ENCODE measurements at regions not wholly inside any gene's neighbourhood (a gene's known extent, or its start where the extent isn't known, plus 50 kb on each side); places are given as distances from the start of the nearest gene placed in this dataset.

DNA sequence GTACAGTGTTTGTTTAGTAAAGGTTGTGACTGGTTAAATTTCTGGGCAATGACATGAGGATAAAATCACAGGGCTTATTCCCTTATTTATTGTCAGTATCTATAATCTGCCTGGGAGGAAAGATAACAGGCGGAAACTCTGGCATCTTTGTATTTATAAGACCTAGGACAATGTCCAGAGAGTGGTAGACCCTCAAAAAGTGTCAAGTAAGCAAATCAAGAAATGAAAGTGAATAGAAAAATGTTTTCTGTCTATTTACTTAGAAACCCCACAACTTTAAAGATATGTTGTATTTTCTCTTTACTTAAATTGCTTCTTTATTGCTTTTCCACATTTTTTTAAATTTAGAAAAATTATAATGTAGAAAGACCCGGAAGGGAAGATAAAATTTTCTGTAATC, 544.6 kb downstream of the EDEM1 start:
- TF ChIP-seq, protein P1, sequence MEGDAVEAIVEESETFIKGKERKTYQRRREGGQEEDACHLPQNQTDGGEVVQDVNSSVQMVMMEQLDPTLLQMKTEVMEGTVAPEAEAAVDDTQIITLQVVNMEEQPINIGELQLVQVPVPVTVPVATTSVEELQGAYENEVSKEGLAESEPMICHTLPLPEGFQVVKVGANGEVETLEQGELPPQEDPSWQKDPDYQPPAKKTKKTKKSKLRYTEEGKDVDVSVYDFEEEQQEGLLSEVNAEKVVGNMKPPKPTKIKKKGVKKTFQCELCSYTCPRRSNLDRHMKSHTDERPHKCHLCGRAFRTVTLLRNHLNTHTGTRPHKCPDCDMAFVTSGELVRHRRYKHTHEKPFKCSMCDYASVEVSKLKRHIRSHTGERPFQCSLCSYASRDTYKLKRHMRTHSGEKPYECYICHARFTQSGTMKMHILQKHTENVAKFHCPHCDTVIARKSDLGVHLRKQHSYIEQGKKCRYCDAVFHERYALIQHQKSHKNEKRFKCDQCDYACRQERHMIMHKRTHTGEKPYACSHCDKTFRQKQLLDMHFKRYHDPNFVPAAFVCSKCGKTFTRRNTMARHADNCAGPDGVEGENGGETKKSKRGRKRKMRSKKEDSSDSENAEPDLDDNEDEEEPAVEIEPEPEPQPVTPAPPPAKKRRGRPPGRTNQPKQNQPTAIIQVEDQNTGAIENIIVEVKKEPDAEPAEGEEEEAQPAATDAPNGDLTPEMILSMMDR (IDR thresholded peaks at IDR 0.05; ENCODE audit: insufficient read depth, low read depth, low read length): no peak
- no peak for TF ChIP-seq EZH2 (IDR thresholded peaks at IDR 0.05; ENCODE audit: insufficient read depth, low read length)
